PC-9 (cell line): ENCODE measurements at regions not wholly inside any gene's neighbourhood (a gene's known extent, or its start where the extent isn't known, plus 50 kb on each side); places are given as distances from the start of the nearest gene placed in this dataset.

ENCODE experiments used
- EZH2 ChIP-seq: fragments of 200-600 bp; sonication (generic); IDR thresholded peaks from 2 replicates; pipeline ENCODE4 v1.8.0; 2017; ENCODE audit warnings: antibody characterized with exemption, low read depth
- TF ChIP-seq, protein P1 (sequence below): fragments of 200-600 bp; sonication (generic); conservative IDR thresholded peaks from 2 replicates; pipeline ENCODE4 v1.6.1; 2017; ENCODE audit warnings: mixed run types, antibody characterized with exemption, mild to moderate bottlenecking, moderate library complexity

DNA sequence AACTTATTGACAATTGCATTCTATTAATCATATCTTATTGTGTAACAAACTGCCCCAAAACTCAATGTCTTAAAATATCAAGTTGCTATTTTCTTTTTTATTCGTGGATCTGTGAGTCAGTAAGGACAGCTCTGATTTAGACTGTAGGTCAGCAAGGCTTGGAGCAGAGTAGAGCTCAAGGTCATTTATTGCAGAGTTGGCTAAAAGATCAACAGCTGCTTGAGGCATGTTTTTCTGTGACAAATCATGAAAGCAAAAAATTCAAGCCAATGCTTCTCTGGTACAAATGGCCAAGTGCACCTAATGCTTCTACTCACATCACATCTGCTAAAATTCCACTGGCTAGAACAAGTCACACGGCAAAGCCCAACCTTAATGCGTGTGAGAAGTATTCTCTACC is 497.7 kb upstream of the LRATD1 start:
- TF ChIP-seq, protein P1, sequence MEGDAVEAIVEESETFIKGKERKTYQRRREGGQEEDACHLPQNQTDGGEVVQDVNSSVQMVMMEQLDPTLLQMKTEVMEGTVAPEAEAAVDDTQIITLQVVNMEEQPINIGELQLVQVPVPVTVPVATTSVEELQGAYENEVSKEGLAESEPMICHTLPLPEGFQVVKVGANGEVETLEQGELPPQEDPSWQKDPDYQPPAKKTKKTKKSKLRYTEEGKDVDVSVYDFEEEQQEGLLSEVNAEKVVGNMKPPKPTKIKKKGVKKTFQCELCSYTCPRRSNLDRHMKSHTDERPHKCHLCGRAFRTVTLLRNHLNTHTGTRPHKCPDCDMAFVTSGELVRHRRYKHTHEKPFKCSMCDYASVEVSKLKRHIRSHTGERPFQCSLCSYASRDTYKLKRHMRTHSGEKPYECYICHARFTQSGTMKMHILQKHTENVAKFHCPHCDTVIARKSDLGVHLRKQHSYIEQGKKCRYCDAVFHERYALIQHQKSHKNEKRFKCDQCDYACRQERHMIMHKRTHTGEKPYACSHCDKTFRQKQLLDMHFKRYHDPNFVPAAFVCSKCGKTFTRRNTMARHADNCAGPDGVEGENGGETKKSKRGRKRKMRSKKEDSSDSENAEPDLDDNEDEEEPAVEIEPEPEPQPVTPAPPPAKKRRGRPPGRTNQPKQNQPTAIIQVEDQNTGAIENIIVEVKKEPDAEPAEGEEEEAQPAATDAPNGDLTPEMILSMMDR: no peak
- no peak for TF ChIP-seq EZH2
